B cell (primary cell): ENCODE measurements at regions not wholly inside any gene's neighbourhood (a gene's known extent, or its start where the extent isn't known, plus 50 kb on each side); places are given as distances from the start of the nearest gene placed in this dataset.

Experiments
- ATAC-seq: fragments of 200-7000 bp; cut with Tn5 transposase; one replicate; pipeline ENCODE4 v1.10.0; 2021; ENCODE audit warnings: low read depth, mild to moderate bottlenecking, moderate number of reproducible peaks, moderate library complexity
- CTCF ChIA-PET: fragments of 350-600 bp; sonication (Branson Sonifier 250); formaldehyde crosslinking; loops from one replicate; lab custom pipeline; 2021; ENCODE audit warnings: antibody characterized with exemption, inconsistent platforms; lab: Charles Lee
- POLR2A ChIA-PET: fragments of 350-600 bp; sonication (Branson Sonifier 250); formaldehyde crosslinking; loops from one replicate; lab custom pipeline; 2021; ENCODE audit warnings: antibody characterized with exemption; lab: Charles Lee
- DNase-seq: peaks from one replicate; pipeline ENCODE4 v3.0.0; 2013
- H2AFZ ChIP-seq: 2 replicates; pipeline ENCODE4 v1.6.1; 2012; ENCODE audit warnings: mild to moderate bottlenecking, low read depth, low read length; ENCODE audit not compliant: insufficient read depth, poor library complexity, severe bottlenecking
- H3K27ac ChIP-seq, 2 donors: 1 replicate in 1 of 2; 2 replicates in 1 of 2; pipeline ENCODE4 v1.5.1; 2012 to 2013; ENCODE audit warnings: low read length in 2 of 2, mild to moderate bottlenecking in 2 of 2, moderate library complexity in 1 of 2
- H3K27me3 ChIP-seq, 4 experiments: fragments of 200-600 bp in 1 of 4; sonication (generic) in 1 of 4; replicated peaks in 1 of 4; 1 replicate in 2 of 4; 2 replicates in 2 of 4; pipeline versions ENCODE4 v1.6.1 to v1.7.0; 2013 to 2016; ENCODE audit warnings: low read length in 3 of 4, mild to moderate bottlenecking in 2 of 4, mixed read lengths in 1 of 4, moderate library complexity in 1 of 4; ENCODE audit not compliant: insufficient read depth in 4 of 4, control insufficient read depth in 3 of 4; ENCODE audit errors: control extremely low read depth in 1 of 4
- H3K36me3 ChIP-seq, 2 experiments: replicated peaks in 1 of 2; 1 replicate in 1 of 2; 2 replicates in 1 of 2; pipeline versions ENCODE4 v1.6.1 to v1.7.1; 2013; ENCODE audit warnings: low read length in 1 of 2; ENCODE audit not compliant: insufficient read depth in 2 of 2, control insufficient read depth in 1 of 2; ENCODE audit errors: control extremely low read depth in 1 of 2, extremely low read depth in 1 of 2
- H3K4me1 ChIP-seq, 2 donors: fragments of 200-600 bp in 1 of 2; sonication (generic) in 1 of 2; 1 replicate in 1 of 2; 2 replicates in 1 of 2; pipeline versions ENCODE4 v1.5.1 to v1.6.1; 2013 to 2017; ENCODE audit warnings: low read length in 2 of 2; ENCODE audit not compliant: control insufficient read depth in 2 of 2, insufficient read depth in 2 of 2
- H3K4me2 ChIP-seq: replicated peaks from 2 replicates; pipeline ENCODE3; 2012; ENCODE audit warnings: mild to moderate bottlenecking, low read depth, low read length; ENCODE audit not compliant: poor library complexity, severe bottlenecking
- H3K4me3 ChIP-seq, 5 experiments: fragments of 200-600 bp in 1 of 5; sonication (generic) in 1 of 5; 1 replicate in 3 of 5; 2 replicates in 2 of 5; pipeline versions ENCODE4 v1.5.1 to v1.7.0; 2011 to 2016; ENCODE audit warnings: low read length in 4 of 5, mild to moderate bottlenecking in 4 of 5, low read depth in 2 of 5, control low read depth in 1 of 5, moderate library complexity in 1 of 5; ENCODE audit not compliant: insufficient read depth in 1 of 5; ENCODE audit errors: control extremely low read depth in 1 of 5, extremely low read depth in 1 of 5
- H3K79me2 ChIP-seq: fragments of 200-600 bp; sonication (generic); one replicate; pipeline ENCODE4 v1.6.0; 2016; ENCODE audit warnings: low read length; ENCODE audit not compliant: control insufficient read depth, insufficient read depth
- H3K9ac ChIP-seq: fragments of 200-600 bp; sonication (generic); 2 replicates; pipeline ENCODE4 v1.6.1; 2017; ENCODE audit warnings: mild to moderate bottlenecking, low read length, moderate library complexity
- H3K9me3 ChIP-seq, 3 donors: one replicate each; pipeline versions ENCODE4 v1.6.1 to v1.7.1; 2013; ENCODE audit warnings: low read length in 2 of 3; ENCODE audit not compliant: control insufficient read depth in 2 of 3, insufficient read depth in 1 of 3; ENCODE audit errors: control extremely low read depth in 1 of 3
- H4K20me1 ChIP-seq: 2 replicates; pipeline ENCODE4 v1.6.0; 2012; ENCODE audit warnings: mild to moderate bottlenecking, low read length; ENCODE audit not compliant: insufficient read depth, control insufficient read depth, poor library complexity, severe bottlenecking
- H3K27ac Mint-ChIP-seq: one replicate; pipeline ENCODE4 v1.8.0; 2021; ENCODE audit warnings: mixed read lengths
- H3K27me3 Mint-ChIP-seq: one replicate; pipeline ENCODE4 v1.8.0; 2021; ENCODE audit warnings: mixed read lengths
- H3K4me1 Mint-ChIP-seq: one replicate; pipeline ENCODE4 v1.8.0; 2021; ENCODE audit warnings: mixed read lengths
- H3K4me3 Mint-ChIP-seq: one replicate; pipeline ENCODE4 v1.8.0; 2021; ENCODE audit warnings: mixed read lengths
- H3K9me3 Mint-ChIP-seq: one replicate; pipeline ENCODE4 v1.8.0; 2022; ENCODE audit warnings: mixed read lengths; ENCODE audit not compliant: insufficient read depth
- EZH2 ChIP-seq: IDR thresholded peaks from 2 replicates; pipeline ENCODE4 v1.6.1; 2012; ENCODE audit warnings: borderline replicate concordance, low read depth, mild to moderate bottlenecking, moderate library complexity, low read length; ENCODE audit not compliant: insufficient read depth, poor library complexity, severe bottlenecking
- WGBS: methylation state at CpG from one replicate; pipeline ENCODE4 v1.1.5; 2013; ENCODE audit warnings: missing lambda C conversion rate; ENCODE audit not compliant: insufficient coverage; 5-methylcytosine and 5-hydroxymethylcytosine counted together
- intact Hi-C: fragments of 100-400 bp; cut with micrococcal nuclease; formaldehyde crosslinking; loops from one replicate; pipeline ENCODE4 v1.10.0; 2022
- TF ChIP-seq, protein P1 (sequence below): fragments of 200-600 bp; IDR thresholded peaks from one replicate; pipeline ENCODE4 v1.8.0; 2022; ENCODE audit warnings: antibody characterized with exemption, mild to moderate bottlenecking

DNA sequence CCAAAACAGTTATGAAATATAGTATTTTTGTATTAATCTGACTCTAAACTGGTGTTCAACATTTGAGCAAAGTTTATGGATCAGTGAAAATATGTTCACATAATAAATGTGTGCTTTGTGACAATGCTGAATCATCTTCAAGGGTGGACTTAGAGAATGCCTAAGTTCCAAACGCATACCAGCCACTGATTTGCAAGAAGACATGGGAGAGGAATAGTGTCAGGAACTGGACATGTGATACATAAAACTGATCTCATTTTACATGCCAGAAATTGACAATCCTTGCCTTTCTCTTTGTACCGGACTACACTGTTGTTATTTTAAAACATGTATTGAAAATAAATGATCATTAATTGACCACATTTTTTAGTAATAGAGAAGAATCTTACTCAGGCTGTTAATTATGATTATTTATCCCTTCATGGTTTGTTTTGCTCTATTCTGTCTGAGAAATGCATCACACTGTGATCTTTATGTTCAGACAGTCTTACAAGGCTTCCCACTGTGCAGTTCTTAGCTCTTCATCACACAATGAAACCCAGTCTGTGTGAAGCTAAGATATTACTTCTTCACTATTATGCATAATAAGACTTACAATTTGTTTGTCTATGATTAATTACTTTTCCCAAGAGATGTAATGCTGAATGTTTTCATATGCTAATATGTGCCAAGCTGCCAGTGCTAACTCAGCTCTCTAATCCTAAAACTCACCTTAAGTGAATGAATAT lies 1180.6 kb upstream of the CDH8 start:
- ChIA-PET CTCF (no interaction called here), POLR2A (no interaction called here)
- Mint-ChIP-seq H3K4me1 (no peaks in the 10 kb centered on the region), H3K27ac (no peak overlapping the region), H3K9me3 (peaks cover under 1% of the 10 kb centered on the region), H3K27me3 (no peaks in the 10 kb centered on the region), H3K4me3 (no peak overlapping the region)
- Histone ChIP-seq H3K79me2 (no peaks in the 10 kb centered on the region), H3K4me3 (no peak overlapping the region), H4K20me1 (no peaks in the 10 kb centered on the region), H2AFZ (no peak overlapping the region), H3K27ac (no peak overlapping the region), H3K27me3 (no peaks in the 10 kb centered on the region), H3K9ac (no peak overlapping the region), H3K9me3 (no peaks in the 10 kb centered on the region), H3K4me1 (no peaks in the 10 kb centered on the region), H3K36me3 (no peaks in the 10 kb centered on the region), H3K4me2 (no peak overlapping the region)
- TF ChIP-seq EZH2 = no peak
- TF ChIP-seq, protein P1, sequence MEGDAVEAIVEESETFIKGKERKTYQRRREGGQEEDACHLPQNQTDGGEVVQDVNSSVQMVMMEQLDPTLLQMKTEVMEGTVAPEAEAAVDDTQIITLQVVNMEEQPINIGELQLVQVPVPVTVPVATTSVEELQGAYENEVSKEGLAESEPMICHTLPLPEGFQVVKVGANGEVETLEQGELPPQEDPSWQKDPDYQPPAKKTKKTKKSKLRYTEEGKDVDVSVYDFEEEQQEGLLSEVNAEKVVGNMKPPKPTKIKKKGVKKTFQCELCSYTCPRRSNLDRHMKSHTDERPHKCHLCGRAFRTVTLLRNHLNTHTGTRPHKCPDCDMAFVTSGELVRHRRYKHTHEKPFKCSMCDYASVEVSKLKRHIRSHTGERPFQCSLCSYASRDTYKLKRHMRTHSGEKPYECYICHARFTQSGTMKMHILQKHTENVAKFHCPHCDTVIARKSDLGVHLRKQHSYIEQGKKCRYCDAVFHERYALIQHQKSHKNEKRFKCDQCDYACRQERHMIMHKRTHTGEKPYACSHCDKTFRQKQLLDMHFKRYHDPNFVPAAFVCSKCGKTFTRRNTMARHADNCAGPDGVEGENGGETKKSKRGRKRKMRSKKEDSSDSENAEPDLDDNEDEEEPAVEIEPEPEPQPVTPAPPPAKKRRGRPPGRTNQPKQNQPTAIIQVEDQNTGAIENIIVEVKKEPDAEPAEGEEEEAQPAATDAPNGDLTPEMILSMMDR = no peak
- DNase-seq (no peak), ATAC-seq (no peak)
- intact Hi-C loops = no loop called here
- no CpG with 5 or more reads among the region's 2 CpGs for WGBS

DNA sequence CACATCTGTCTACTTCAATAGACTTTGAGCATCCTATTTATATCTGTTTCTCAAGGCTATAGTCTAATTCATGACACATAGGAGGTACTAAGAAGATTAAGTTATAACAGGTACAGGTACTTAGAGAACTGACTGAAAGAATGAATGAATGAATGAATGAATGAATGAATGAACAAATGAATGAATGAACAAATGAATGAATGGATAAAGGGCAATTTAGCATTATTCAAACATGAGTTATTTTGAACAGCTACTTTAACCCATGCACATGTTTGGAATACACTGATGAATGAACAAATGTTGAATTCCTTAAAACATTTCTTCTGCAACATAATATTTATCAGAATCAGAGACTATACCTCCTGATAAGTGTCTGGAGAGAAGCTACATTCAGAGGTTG lies 1165.6 kb upstream of the CDH8 start:
- POLR2A ChIA-PET = no interaction called here
- Mint-ChIP-seq H3K9me3 (no peaks in the 10 kb centered on the region), H3K27ac (no peak overlapping the region), H3K4me1 (no peaks in the 10 kb centered on the region), H3K4me3 (no peak overlapping the region), H3K27me3 (no peaks in the 10 kb centered on the region)
- Histone ChIP-seq H2AFZ (no peak overlapping the region), H4K20me1 (no peaks in the 10 kb centered on the region), H3K9ac (no peak overlapping the region), H3K4me1 (no peaks in the 10 kb centered on the region), H3K79me2 (no peaks in the 10 kb centered on the region), H3K4me2 (no peak overlapping the region), H3K27ac (no peak overlapping the region), H3K27me3 (no peaks in the 10 kb centered on the region), H3K36me3 (no peaks in the 10 kb centered on the region), H3K9me3 (peaks cover 0 to 3% (median 1%) of the 10 kb centered on the region in 3 donors), H3K4me3 (no peak overlapping the region)
- TF ChIP-seq, protein P1 = no peak
- TF ChIP-seq EZH2 = no peak
- ATAC-seq (no peak), DNase-seq (no peak)
- CTCF ChIA-PET = no interaction called here
- intact Hi-C loops = no loop called here
